ENCODE measurements at regions not wholly inside any gene's neighbourhood (a gene's known extent, or its start where the extent isn't known, plus 50 kb on each side); places are given as distances from the start of the nearest gene placed in this dataset.
"Not testable (repeated sequence)": the region's sequence is repeated elsewhere in the genome, so short reads cannot be mapped to it uniquely, and the experiment has no call there.

- Histone ChIP-seq H3K27me3 (ENCODE audit: control insufficient read depth in 1 of 2, insufficient read depth in 2 of 2, low read length in 2 of 2) (no peaks in the 10 kb centered on the region), H3K4me3 (ENCODE audit: low read depth in 1 of 2, low read length in 2 of 2) (no peak overlapping the region), H3K36me3 (ENCODE audit: control insufficient read depth in 2 of 2, insufficient read depth in 2 of 2, low read length in 1 of 2) (no peaks in the 10 kb centered on the region), H3K4me1 (ENCODE audit: control insufficient read depth in 2 of 2, insufficient read depth in 2 of 2, low read length in 1 of 2) (no peaks in the 10 kb centered on the region), H3K9me3 (ENCODE audit: control insufficient read depth in 2 of 2, insufficient read depth in 1 of 2, low read depth in 1 of 2, low read length in 1 of 2) (peaks cover 3% of the 10 kb centered on the region in 2 donors), H3K27ac (ENCODE audit: low read depth in 2 of 2, low read length in 1 of 2) (no peak overlapping the region)
- WGBS, 2 donors = 92 to 94% methylated on average over 28 to 29 of the region's 29 CpGs
Measured at GRCh38 chr4:137853424-137853823, 321.1 kb upstream of the PCDH18 start.

GRCh38 chr4:137852326-137852725 lies 320.0 kb upstream of the PCDH18 start:
- Histone ChIP-seq H3K9me3 (ENCODE audit: control insufficient read depth in 2 of 2, insufficient read depth in 1 of 2, low read depth in 1 of 2, low read length in 1 of 2) (peaks cover 3% of the 10 kb centered on the region in 2 donors), H3K36me3 (ENCODE audit: control insufficient read depth in 2 of 2, insufficient read depth in 2 of 2, low read length in 1 of 2) (no peaks in the 10 kb centered on the region), H3K27ac (ENCODE audit: low read depth in 2 of 2, low read length in 1 of 2) (no peak overlapping the region), H3K4me1 (ENCODE audit: control insufficient read depth in 2 of 2, insufficient read depth in 2 of 2, low read length in 1 of 2) (no peaks in the 10 kb centered on the region), H3K4me3 (ENCODE audit: low read depth in 1 of 2, low read length in 2 of 2) (no peak overlapping the region), H3K27me3 (ENCODE audit: control insufficient read depth in 1 of 2, insufficient read depth in 2 of 2, low read length in 2 of 2) (no peaks in the 10 kb centered on the region)
- WGBS, 2 donors = 90 to 95% methylated on average over 2 of the region's 2 CpGs

- Histone ChIP-seq H3K4me1 (ENCODE audit: control insufficient read depth in 2 of 2, insufficient read depth in 2 of 2, low read length in 1 of 2) (no peaks in the 10 kb centered on the region), H3K27ac (ENCODE audit: low read depth in 2 of 2, low read length in 1 of 2) (no peak overlapping the region), H3K27me3 (ENCODE audit: control insufficient read depth in 1 of 2, insufficient read depth in 2 of 2, low read length in 2 of 2) (no peaks in the 10 kb centered on the region), H3K9me3 (ENCODE audit: control insufficient read depth in 2 of 2, insufficient read depth in 1 of 2, low read depth in 1 of 2, low read length in 1 of 2) (peaks cover 3% of the 10 kb centered on the region in 2 donors), H3K4me3 (ENCODE audit: low read depth in 1 of 2, low read length in 2 of 2) (no peak overlapping the region), H3K36me3 (ENCODE audit: control insufficient read depth in 2 of 2, insufficient read depth in 2 of 2, low read length in 1 of 2) (no peaks in the 10 kb centered on the region)
- 49 to 68% methylated on average over 2 of the region's 2 CpGs for WGBS, 2 donors
Measured at GRCh38 chr4:137851435-137851834, 319.1 kb upstream of the PCDH18 start.

- not testable (repeated sequence) for H3K4me1 ChIP-seq (ENCODE audit: control insufficient read depth in 2 of 2, insufficient read depth in 2 of 2, low read length in 1 of 2); H3K27ac ChIP-seq (ENCODE audit: low read depth in 2 of 2, low read length in 1 of 2); H3K9me3 ChIP-seq (ENCODE audit: control insufficient read depth in 2 of 2, insufficient read depth in 1 of 2, low read depth in 1 of 2, low read length in 1 of 2); H3K36me3 ChIP-seq (ENCODE audit: control insufficient read depth in 2 of 2, insufficient read depth in 2 of 2, low read length in 1 of 2); H3K27me3 ChIP-seq (ENCODE audit: control insufficient read depth in 1 of 2, insufficient read depth in 2 of 2, low read length in 2 of 2); H3K4me3 ChIP-seq (ENCODE audit: low read depth in 1 of 2, low read length in 2 of 2)
Measured at GRCh38 chr4:137827945-137828344, 295.7 kb upstream of the PCDH18 start.

- Histone ChIP-seq H3K9me3 (ENCODE audit: control insufficient read depth in 2 of 2, insufficient read depth in 1 of 2, low read depth in 1 of 2, low read length in 1 of 2) (no peaks in the 10 kb centered on the region), H3K36me3 (ENCODE audit: control insufficient read depth in 2 of 2, insufficient read depth in 2 of 2, low read length in 1 of 2) (no peaks in the 10 kb centered on the region), H3K4me3 (ENCODE audit: low read depth in 1 of 2, low read length in 2 of 2) (no peak overlapping the region), H3K4me1 (ENCODE audit: control insufficient read depth in 2 of 2, insufficient read depth in 2 of 2, low read length in 1 of 2) (no peaks in the 10 kb centered on the region), H3K27me3 (ENCODE audit: control insufficient read depth in 1 of 2, insufficient read depth in 2 of 2, low read length in 2 of 2) (no peaks in the 10 kb centered on the region), H3K27ac (ENCODE audit: low read depth in 2 of 2, low read length in 1 of 2) (no peak overlapping the region)
- 88 to 95% methylated on average over 1 of the region's 1 CpG for WGBS, 2 donors
Measured at GRCh38 chr4:137825505-137825904, 293.2 kb upstream of the PCDH18 start.

- no peak overlapping the region for H3K27ac ChIP-seq (ENCODE audit: low read depth in 2 of 2, low read length in 1 of 2)
- H3K9me3 ChIP-seq (ENCODE audit: control insufficient read depth in 2 of 2, insufficient read depth in 1 of 2, low read depth in 1 of 2, low read length in 1 of 2) = no peaks in the 10 kb centered on the region
- no peaks in the 10 kb centered on the region for H3K36me3 ChIP-seq (ENCODE audit: control insufficient read depth in 2 of 2, insufficient read depth in 2 of 2, low read length in 1 of 2)
- H3K4me3 ChIP-seq (ENCODE audit: low read depth in 1 of 2, low read length in 2 of 2) = no peak overlapping the region
- H3K4me1 ChIP-seq (ENCODE audit: control insufficient read depth in 2 of 2, insufficient read depth in 2 of 2, low read length in 1 of 2) = no peaks in the 10 kb centered on the region
- 67 to 73% methylated on average over 2 of the region's 2 CpGs for WGBS, 2 donors
- no peaks in the 10 kb centered on the region for H3K27me3 ChIP-seq (ENCODE audit: control insufficient read depth in 1 of 2, insufficient read depth in 2 of 2, low read length in 2 of 2)
Measured at GRCh38 chr4:137823007-137823406, 290.7 kb upstream of the PCDH18 start.

- 93 to 100% methylated on average over 1 of the region's 1 CpG for WGBS, 2 donors
- H3K9me3 ChIP-seq (ENCODE audit: control insufficient read depth in 2 of 2, insufficient read depth in 1 of 2, low read depth in 1 of 2, low read length in 1 of 2) = no peaks in the 10 kb centered on the region
Measured at GRCh38 chr4:137819964-137820383, 287.7 kb upstream of the PCDH18 start.

GRCh38 chr4:137812258-137812657 lies 280.0 kb upstream of the PCDH18 start:
- WGBS, 2 donors = 94% methylated on average over 4 of the region's 4 CpGs

More at GRCh38 chr4:137819964-137820383, 287.7 kb upstream of the PCDH18 start:
- Histone ChIP-seq H3K4me1 (ENCODE audit: control insufficient read depth in 2 of 2, insufficient read depth in 2 of 2, low read length in 1 of 2) (no peaks in the 10 kb centered on the region), H3K36me3 (ENCODE audit: control insufficient read depth in 2 of 2, insufficient read depth in 2 of 2, low read length in 1 of 2) (no peaks in the 10 kb centered on the region), H3K4me3 (ENCODE audit: low read depth in 1 of 2, low read length in 2 of 2) (no peak overlapping the region), H3K27ac (ENCODE audit: low read depth in 2 of 2, low read length in 1 of 2) (no peak overlapping the region), H3K27me3 (ENCODE audit: control insufficient read depth in 1 of 2, insufficient read depth in 2 of 2, low read length in 2 of 2) (no peaks in the 10 kb centered on the region)

GRCh38 chr4:137806420-137806819 lies 274.1 kb upstream of the PCDH18 start:
- WGBS, 2 donors = 78 to 91% methylated on average over 3 of the region's 3 CpGs
- no peak overlapping the region for H3K4me3 ChIP-seq (ENCODE audit: low read depth in 1 of 2, low read length in 2 of 2)
- no peak overlapping the region for H3K27ac ChIP-seq (ENCODE audit: low read depth in 2 of 2, low read length in 1 of 2)
- no peaks in the 10 kb centered on the region for H3K36me3 ChIP-seq (ENCODE audit: control insufficient read depth in 2 of 2, insufficient read depth in 2 of 2, low read length in 1 of 2)
- no peaks in the 10 kb centered on the region for H3K9me3 ChIP-seq (ENCODE audit: control insufficient read depth in 2 of 2, insufficient read depth in 1 of 2, low read depth in 1 of 2, low read length in 1 of 2)
- no peaks in the 10 kb centered on the region for H3K4me1 ChIP-seq (ENCODE audit: control insufficient read depth in 2 of 2, insufficient read depth in 2 of 2, low read length in 1 of 2)
- H3K27me3 ChIP-seq (ENCODE audit: control insufficient read depth in 1 of 2, insufficient read depth in 2 of 2, low read length in 2 of 2) = no peaks in the 10 kb centered on the region

More at GRCh38 chr4:137812258-137812657, 280.0 kb upstream of the PCDH18 start:
- no peaks in the 10 kb centered on the region for H3K36me3 ChIP-seq (ENCODE audit: control insufficient read depth in 2 of 2, insufficient read depth in 2 of 2, low read length in 1 of 2)
- H3K27me3 ChIP-seq (ENCODE audit: control insufficient read depth in 1 of 2, insufficient read depth in 2 of 2, low read length in 2 of 2) = no peaks in the 10 kb centered on the region
- H3K4me3 ChIP-seq (ENCODE audit: low read depth in 1 of 2, low read length in 2 of 2) = no peak overlapping the region
- H3K9me3 ChIP-seq (ENCODE audit: control insufficient read depth in 2 of 2, insufficient read depth in 1 of 2, low read depth in 1 of 2, low read length in 1 of 2) = no peaks in the 10 kb centered on the region
- H3K4me1 ChIP-seq (ENCODE audit: control insufficient read depth in 2 of 2, insufficient read depth in 2 of 2, low read length in 1 of 2) = no peaks in the 10 kb centered on the region
- H3K27ac ChIP-seq (ENCODE audit: low read depth in 2 of 2, low read length in 1 of 2) = no peak overlapping the region

GRCh38 chr4:137804906-137805495 lies 272.7 kb upstream of the PCDH18 start:
- Histone ChIP-seq H3K9me3 (ENCODE audit: control insufficient read depth in 2 of 2, insufficient read depth in 1 of 2, low read depth in 1 of 2, low read length in 1 of 2) (no peaks in the 10 kb centered on the region), H3K4me3 (ENCODE audit: low read depth in 1 of 2, low read length in 2 of 2) (no peak overlapping the region), H3K27me3 (ENCODE audit: control insufficient read depth in 1 of 2, insufficient read depth in 2 of 2, low read length in 2 of 2) (no peaks in the 10 kb centered on the region), H3K36me3 (ENCODE audit: control insufficient read depth in 2 of 2, insufficient read depth in 2 of 2, low read length in 1 of 2) (no peaks in the 10 kb centered on the region), H3K4me1 (ENCODE audit: control insufficient read depth in 2 of 2, insufficient read depth in 2 of 2, low read length in 1 of 2) (no peaks in the 10 kb centered on the region), H3K27ac (ENCODE audit: low read depth in 2 of 2, low read length in 1 of 2) (no peak overlapping the region)
- 86 to 90% methylated on average over 10 of the region's 10 CpGs for WGBS, 2 donors

Data from esophagus (tissue), 2 donors.